Adrenal gland (tissue), 5 donors: ENCODE measurements at regions not wholly inside any gene's neighbourhood (a gene's known extent, or its start where the extent isn't known, plus 50 kb on each side); places are given as distances from the start of the nearest gene placed in this dataset.

Experiments
- POLR2A ChIP-seq, 2 donors: fragments of 450-650 bp; IDR thresholded peaks; one replicate each; pipeline ENCODE4 v1.6.1; 2017; ENCODE audit warnings: antibody characterized with exemption in 2 of 2, mild to moderate bottlenecking in 2 of 2, moderate library complexity in 1 of 2
- TF ChIP-seq, protein P1 (sequence below), 6 experiments: fragments of 450-650 bp in 4 of 6; fragments of 200-600 bp in 2 of 6; sonication (generic) in 1 of 6; IDR thresholded peaks; 1 replicate in 5 of 6; 2 replicates in 1 of 6; pipeline versions ENCODE4 v1.5.1 to v1.8.0; 2016 to 2021; ENCODE audit warnings: antibody characterized with exemption in 6 of 6, mild to moderate bottlenecking in 2 of 6, moderate library complexity in 1 of 6
- donor health status: DM: no; HTN: no; CAD: no.

DNA sequence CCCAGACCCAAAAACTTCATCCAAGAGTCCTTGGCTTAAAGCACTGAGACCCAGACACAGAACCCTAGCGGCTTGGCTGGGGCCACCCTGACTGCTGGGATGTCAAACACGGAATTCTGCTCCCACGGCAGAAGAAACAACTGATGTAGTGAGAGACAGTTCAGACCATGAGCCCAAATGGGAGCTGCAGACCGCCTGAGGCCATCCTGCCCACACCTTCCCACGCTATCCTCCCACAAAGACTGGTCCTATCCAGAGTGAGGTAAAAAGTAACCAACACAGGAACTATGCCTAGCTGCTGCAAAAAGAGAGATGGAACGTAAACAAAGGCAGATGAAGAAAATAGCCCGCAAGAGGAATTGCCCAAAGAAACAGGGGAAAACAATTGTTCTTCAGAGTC, 203.3 kb downstream of the PTPRU start:
- TF ChIP-seq, protein P1, sequence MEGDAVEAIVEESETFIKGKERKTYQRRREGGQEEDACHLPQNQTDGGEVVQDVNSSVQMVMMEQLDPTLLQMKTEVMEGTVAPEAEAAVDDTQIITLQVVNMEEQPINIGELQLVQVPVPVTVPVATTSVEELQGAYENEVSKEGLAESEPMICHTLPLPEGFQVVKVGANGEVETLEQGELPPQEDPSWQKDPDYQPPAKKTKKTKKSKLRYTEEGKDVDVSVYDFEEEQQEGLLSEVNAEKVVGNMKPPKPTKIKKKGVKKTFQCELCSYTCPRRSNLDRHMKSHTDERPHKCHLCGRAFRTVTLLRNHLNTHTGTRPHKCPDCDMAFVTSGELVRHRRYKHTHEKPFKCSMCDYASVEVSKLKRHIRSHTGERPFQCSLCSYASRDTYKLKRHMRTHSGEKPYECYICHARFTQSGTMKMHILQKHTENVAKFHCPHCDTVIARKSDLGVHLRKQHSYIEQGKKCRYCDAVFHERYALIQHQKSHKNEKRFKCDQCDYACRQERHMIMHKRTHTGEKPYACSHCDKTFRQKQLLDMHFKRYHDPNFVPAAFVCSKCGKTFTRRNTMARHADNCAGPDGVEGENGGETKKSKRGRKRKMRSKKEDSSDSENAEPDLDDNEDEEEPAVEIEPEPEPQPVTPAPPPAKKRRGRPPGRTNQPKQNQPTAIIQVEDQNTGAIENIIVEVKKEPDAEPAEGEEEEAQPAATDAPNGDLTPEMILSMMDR (IDR thresholded peaks at IDR 0.05) = no peak
- no peak for TF ChIP-seq POLR2A (IDR thresholded peaks at IDR 0.05)
